IMR-90 (cell line): ENCODE measurements at regions not wholly inside any gene's neighbourhood (a gene's known extent, or its start where the extent isn't known, plus 50 kb on each side); places are given as distances from the start of the nearest gene placed in this dataset.

Source experiments
- ATAC-seq: fragments of 200-7000 bp; cut with Tn5 transposase; 2 replicates; pipeline ENCODE4 v1.9.1; 2020; ENCODE audit warnings: low read depth, mild to moderate bottlenecking, moderate library complexity
- BruUV-seq: library from RNA; stranded (reverse); fragments of 400-500 nt; replicated peaks from 2 replicates; lab custom pipeline; 2021; lab: Mats Ljungman, UMichigan
- CTCF ChIA-PET: fragments of 300-600 bp; formaldehyde crosslinking; extraction: SDS; loops from one replicate; lab custom pipeline; 2021; ENCODE audit warnings: antibody characterized with exemption; lab: Yijun Ruan, JAX
- POLR2A ChIA-PET: fragments of 300-600 bp; sonication (Branson Sonifier 250); formaldehyde crosslinking; loops from one replicate; lab custom pipeline; 2022; ENCODE audit warnings: antibody characterized with exemption; ENCODE audit not compliant: unreplicated experiment; lab: Charles Lee
- DNase-seq: peaks from one replicate; pipeline ENCODE4 v3.0.0; 2013
- H2AFZ ChIP-seq: replicated peaks from 2 replicates; pipeline ENCODE3; 2013; ENCODE audit warnings: low read length, mild to moderate bottlenecking; ENCODE audit not compliant: poor library complexity
- H2AK5ac ChIP-seq: 2 replicates; pipeline ENCODE4 v1.6.1; 2013; ENCODE audit warnings: low read depth, low read length, inconsistent platforms
- H2AK9ac ChIP-seq: replicated peaks from 2 replicates; pipeline ENCODE3; 2013; ENCODE audit warnings: mild to moderate bottlenecking, low read depth, low read length, moderate library complexity; ENCODE audit not compliant: poor library complexity
- H2BK120ac ChIP-seq: 2 replicates; pipeline ENCODE4 v1.6.1; 2013; ENCODE audit warnings: low read depth, low read length, inconsistent platforms
- H2BK15ac ChIP-seq: 3 replicates; pipeline ENCODE4 v1.6.1; 2013; ENCODE audit warnings: low read depth, low read length, inconsistent platforms
- H2BK20ac ChIP-seq: 2 replicates; pipeline ENCODE4 v1.6.1; 2013; ENCODE audit warnings: low read depth, mild to moderate bottlenecking, inconsistent platforms, low read length, moderate library complexity
- H2BK5ac ChIP-seq: 2 replicates; pipeline ENCODE4 v1.6.1; 2013; ENCODE audit warnings: mild to moderate bottlenecking, low read depth, low read length, inconsistent platforms; ENCODE audit not compliant: poor library complexity, severe bottlenecking
- H3K14ac ChIP-seq: replicated peaks from 2 replicates; pipeline ENCODE4 v1.6.1; 2013; ENCODE audit warnings: low read depth, low read length, inconsistent platforms
- H3K18ac ChIP-seq: 2 replicates; pipeline ENCODE4 v1.6.1; 2013; ENCODE audit warnings: low read depth, low read length, control low read depth
- H3K23ac ChIP-seq: 2 replicates; pipeline ENCODE4 v1.6.1; 2013; ENCODE audit warnings: low read depth, low read length, inconsistent platforms
- H3K27ac ChIP-seq: 2 replicates; pipeline ENCODE4 v1.5.1; 2013; ENCODE audit warnings: mild to moderate bottlenecking, control low read depth, low read length; ENCODE audit not compliant: insufficient read depth
- H3K27me3 ChIP-seq: 2 replicates; pipeline ENCODE4 v1.6.1; 2013; ENCODE audit warnings: low read length; ENCODE audit not compliant: control insufficient read depth, insufficient read depth
- H3K36me3 ChIP-seq: 2 replicates; pipeline ENCODE4 v1.6.1; 2013; ENCODE audit warnings: low read length, mixed read lengths; ENCODE audit not compliant: control insufficient read depth, insufficient read depth
- H3K4ac ChIP-seq: 2 replicates; pipeline ENCODE4 v1.6.1; 2013; ENCODE audit warnings: low read depth, low read length, inconsistent platforms
- H3K4me1 ChIP-seq: 2 replicates; pipeline ENCODE4 v1.6.1; 2013; ENCODE audit warnings: low read length, mixed read lengths; ENCODE audit not compliant: control insufficient read depth, insufficient read depth
- H3K4me2 ChIP-seq: 2 replicates; pipeline ENCODE4 v1.6.1; 2013; ENCODE audit warnings: low read depth, mild to moderate bottlenecking, control low read depth, low read length, moderate library complexity
- H3K4me3 ChIP-seq: 2 replicates; pipeline ENCODE4 v1.5.1; 2013; ENCODE audit warnings: low read depth, mild to moderate bottlenecking, control low read depth, low read length, moderate library complexity; ENCODE audit not compliant: insufficient read depth
- H3K56ac ChIP-seq: 2 replicates; pipeline ENCODE4 v1.6.1; 2013; ENCODE audit warnings: low read length, inconsistent platforms; ENCODE audit not compliant: insufficient read depth; ENCODE audit errors: extremely low read depth
- H3K79me1 ChIP-seq, 2 experiments: 2 replicates each; pipeline ENCODE4 v1.6.1; 2013; ENCODE audit warnings: low read length in 2 of 2, inconsistent platforms in 1 of 2, low read depth in 1 of 2
- H3K9ac ChIP-seq: 2 replicates; pipeline ENCODE4 v1.6.1; 2013; ENCODE audit warnings: low read depth, low read length, control low read depth
- H3K9me1 ChIP-seq: 2 replicates; pipeline ENCODE4 v1.6.1; 2013; ENCODE audit warnings: low read length, inconsistent platforms; ENCODE audit not compliant: insufficient read depth
- H3K9me3 ChIP-seq: 2 replicates; pipeline ENCODE4 v1.6.1; 2013; ENCODE audit warnings: low read length; ENCODE audit not compliant: control insufficient read depth, insufficient read depth
- H4K20me1 ChIP-seq: 2 replicates; pipeline ENCODE4 v1.6.1; 2013; ENCODE audit warnings: low read length, inconsistent platforms; ENCODE audit not compliant: insufficient read depth
- H4K5ac ChIP-seq: 2 replicates; pipeline ENCODE4 v1.6.1; 2013; ENCODE audit warnings: mild to moderate bottlenecking, low read depth, low read length, control low read depth
- H4K8ac ChIP-seq, 2 experiments: 2 replicates each; pipeline ENCODE4 v1.6.1; 2013; ENCODE audit warnings: low read depth in 2 of 2, low read length in 2 of 2, control low read depth in 1 of 2, inconsistent platforms in 1 of 2
- H4K91ac ChIP-seq: 2 replicates; pipeline ENCODE4 v1.6.1; 2013; ENCODE audit warnings: low read depth, low read length, inconsistent platforms; ENCODE audit not compliant: insufficient read depth
- BHLHE40 ChIP-seq: fragments of 150-350 bp; IDR thresholded peaks from 2 replicates; pipeline ENCODE4 v1.6.1; 2016; ENCODE audit warnings: mild to moderate bottlenecking, low read depth, low read length
- CEBPB ChIP-seq: IDR thresholded peaks from 2 replicates; pipeline ENCODE4 v1.6.1; 2012; ENCODE audit warnings: low read depth, low read length, improper control_type of control experiment
- FOS ChIP-seq: fragments of 150-350 bp; IDR thresholded peaks from 2 replicates; pipeline ENCODE4 v1.6.1; 2016; ENCODE audit warnings: low read depth, low read length
- MAFK ChIP-seq: IDR thresholded peaks from 2 replicates; pipeline ENCODE4 v1.6.1; 2012; ENCODE audit warnings: low read depth, low read length, improper control_type of control experiment
- RAD21 ChIP-seq: IDR thresholded peaks from 2 replicates; pipeline ENCODE4 v1.6.1; 2012; ENCODE audit warnings: low read length, improper control_type of control experiment
- SMC3 ChIP-seq: fragments of 150-350 bp; IDR thresholded peaks from 2 replicates; pipeline ENCODE4 v1.6.1; 2016; ENCODE audit warnings: low read depth, mild to moderate bottlenecking, antibody characterized with exemption, low read length, moderate library complexity
- dilution Hi-C: fragments of 300-500 bp; cut with HindIII; formaldehyde crosslinking; loops from one replicate; pipeline ENCODE4 v1.14.3; 2018; ENCODE audit warnings: low sequenced_read_pairs; ENCODE audit not compliant: unreplicated experiment
- in situ Hi-C: fragments of 300-500 bp; cut with MboI; formaldehyde crosslinking; loops from 3 replicates; pipeline ENCODE4 v1.14.3; 2019; ENCODE audit warnings: low sequenced_read_pairs, inconsistent platforms, mixed read lengths
- intact Hi-C: fragments of 100-400 bp; cut with micrococcal nuclease; formaldehyde crosslinking; loops from 2 replicates; pipeline ENCODE4 v1.10.0; 2022

GRCh38 chr3:28586325-28586724 is 237.7 kb upstream of the AZI2 start:
- Histone ChIP-seq H3K27me3 (no peaks in the 10 kb centered on the region), H3K9ac (no peak overlapping the region), H3K36me3 (no peaks in the 10 kb centered on the region), H3K56ac (no peak overlapping the region), H3K9me1 (no peaks in the 10 kb centered on the region), H3K4ac (no peak overlapping the region), H2BK120ac (no peak overlapping the region), H2BK15ac (no peak overlapping the region), H4K20me1 (no peaks in the 10 kb centered on the region), H4K8ac (no peak overlapping the region), H2AK5ac (no peak overlapping the region), H3K27ac (no peak overlapping the region), H2AFZ (no peak overlapping the region), H2AK9ac (no peak overlapping the region), H2BK20ac (no peak overlapping the region), H3K23ac (no peak overlapping the region), H3K4me3 (no peak overlapping the region), H4K91ac (no peak overlapping the region), H3K4me1 (no peaks in the 10 kb centered on the region), H2BK5ac (no peak overlapping the region), H3K9me3 (no peaks in the 10 kb centered on the region), H3K18ac (no peak overlapping the region), H3K79me1 (no peaks in the 10 kb centered on the region), H4K5ac (no peak overlapping the region), H3K4me2 (no peak overlapping the region), H3K14ac (no peak overlapping the region)
- dilution Hi-C loops (no loop called here), intact Hi-C loops (no loop called here), in situ Hi-C loops (no loop called here)
- ATAC-seq (no peak), DNase-seq (no peak)
- POLR2A ChIA-PET, result no interaction called here
- no TSS peak for BruUV-seq
- CTCF ChIA-PET, result no interaction called here
- TF ChIP-seq SMC3 (no peak), RAD21 (no peak), FOS (no peak), BHLHE40 (no peak), CEBPB (no peak), MAFK (no peak)
